DOHH2 (cell line): ENCODE measurements at regions not wholly inside any gene's neighbourhood (a gene's known extent, or its start where the extent isn't known, plus 50 kb on each side); places are given as distances from the start of the nearest gene placed in this dataset.

Experiments used
- CTCF ChIP-seq: fragments of 200-600 bp; sonication (generic); IDR thresholded peaks from one replicate; pipeline ENCODE4 v1.5.1; 2014; ENCODE audit warnings: antibody characterized with exemption, mild to moderate bottlenecking, low read depth, low read length; ENCODE audit not compliant: poor library complexity, severe bottlenecking
- EZH2phosphoT487 ChIP-seq: fragments of 200-600 bp; sonication (generic); IDR thresholded peaks from 2 replicates; pipeline ENCODE4 v1.6.1; 2017; ENCODE audit warnings: borderline replicate concordance, mild to moderate bottlenecking, antibody characterized with exemption, low read length, moderate library complexity, mixed read lengths

DNA sequence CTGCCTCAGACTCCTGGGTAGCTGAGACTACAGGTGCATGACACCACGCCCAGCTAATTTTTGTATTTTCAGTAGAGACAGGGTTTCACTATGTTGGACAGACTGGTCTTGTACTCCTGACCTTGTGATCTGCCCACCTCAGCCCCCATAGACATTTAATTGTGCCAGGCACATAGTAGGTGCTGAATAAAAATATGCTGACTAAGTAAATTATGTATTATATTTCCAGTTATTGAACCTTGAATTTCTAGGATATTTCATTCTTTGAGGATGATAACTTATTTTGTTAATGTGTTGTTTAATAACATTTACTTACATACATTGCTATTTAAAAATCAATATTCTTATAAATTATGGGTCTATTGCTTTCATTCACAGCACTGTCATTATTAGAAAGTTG is 190.4 kb upstream of the LRRTM4 start:
- TF ChIP-seq CTCF: no peak
- no peak for TF ChIP-seq EZH2phosphoT487
